H1 (cell line): ENCODE measurements at regions not wholly inside any gene's neighbourhood (a gene's known extent, or its start where the extent isn't known, plus 50 kb on each side); places are given as distances from the start of the nearest gene placed in this dataset.

Experiments
- ATF3 ChIP-seq: IDR thresholded peaks from 2 replicates; pipeline ENCODE4 v1.6.1; 2011; ENCODE audit warnings: low read depth, mild to moderate bottlenecking, low read length; ENCODE audit not compliant: insufficient read depth
- KDM4A ChIP-seq: IDR thresholded peaks from one replicate; pipeline ENCODE4 v1.7.1; 2012; ENCODE audit warnings: low read depth, mild to moderate bottlenecking, moderate library complexity, low read length, inconsistent platforms; ENCODE audit not compliant: severe bottlenecking
- PHF8 ChIP-seq: fragments of 200-600 bp; sonication (generic); conservative IDR thresholded peaks from 2 replicates; pipeline ENCODE4 v1.7.1; 2012; ENCODE audit warnings: low read depth, mild to moderate bottlenecking, inconsistent platforms, low read length, moderate library complexity
- RXRA ChIP-seq: IDR thresholded peaks from 2 replicates; pipeline ENCODE4 v1.6.1; 2011; ENCODE audit warnings: low read depth, mild to moderate bottlenecking, low read length, moderate library complexity; ENCODE audit not compliant: insufficient read depth
- SIRT6 ChIP-seq: IDR thresholded peaks from one replicate; pipeline ENCODE4 v1.7.1; 2012; ENCODE audit warnings: low read length, inconsistent platforms
- SIX5 ChIP-seq: IDR thresholded peaks from 2 replicates; pipeline ENCODE4 v1.6.1; 2011; ENCODE audit warnings: mild to moderate bottlenecking, low read depth, low read length
- SP1 ChIP-seq: IDR thresholded peaks from 2 replicates; pipeline ENCODE4 v1.6.1; 2011; ENCODE audit warnings: low read depth, low read length
- TEAD4 ChIP-seq: IDR thresholded peaks from 2 replicates; pipeline ENCODE4 v1.6.1; 2012; ENCODE audit warnings: low read depth, low read length, inconsistent platforms, mixed read lengths

GRCh38 chr20:48454671-48455490 lies 372.9 kb downstream of the PREX1 start (continued):
- TF ChIP-seq PHF8 (no peak), SIRT6 (no peak), ATF3 (no peak), KDM4A (no peak), SIX5 (no peak), TEAD4 (no peak), RXRA (no peak), SP1 (no peak)
